MM.1S (cell line): ENCODE measurements at regions not wholly inside any gene's neighbourhood (a gene's known extent, or its start where the extent isn't known, plus 50 kb on each side); places are given as distances from the start of the nearest gene placed in this dataset.

Experiments
- CTCF ChIP-seq: fragments of 300-600 bp; sonication (generic); IDR thresholded peaks from 2 replicates; pipeline ENCODE4 v1.5.1; 2016; ENCODE audit warnings: antibody characterized with exemption, low read length, mixed read lengths
- EZH2 ChIP-seq: fragments of 300-600 bp; sonication (generic); optimal IDR thresholded peaks from 2 replicates; pipeline ENCODE3; 2017; ENCODE audit warnings: low read depth, mild to moderate bottlenecking, antibody characterized with exemption, low read length, mixed read lengths
- EZH2phosphoT487 ChIP-seq: fragments of 300-600 bp; sonication (generic); IDR thresholded peaks from 2 replicates; pipeline ENCODE4 v1.6.1; 2018; ENCODE audit warnings: antibody characterized with exemption, low read length

- TF ChIP-seq CTCF (no peak), EZH2 (no peak), EZH2phosphoT487 (no peak)
These were observed 149.1 kb upstream of the PRKCQ start for GRCh38 chr10:6729071-6729774.
